Activated naive CD4-positive, alpha-beta T cell treated with anti-CD3 and anti-CD28 coated beads, Interleukin-2, amount 50 U/mL, for 72 hours (primary cell): ENCODE measurements at regions not wholly inside any gene's neighbourhood (a gene's known extent, or its start where the extent isn't known, plus 50 kb on each side); places are given as distances from the start of the nearest gene placed in this dataset.
A peak's percentile ranks its signal among the peaks of the same experiment; 100 is the strongest.

Experiments used
- ATAC-seq, 2 donors: fragments of 150-1000 bp; cut with Tn5 transposase; 2 replicates each; pipeline ENCODE4 v1.10.0; 2021; ENCODE audit warnings: mild to moderate bottlenecking in 2 of 2, moderate library complexity in 2 of 2
- DNase-seq, 2 donors: peaks; one replicate each; pipeline ENCODE4 v3.0.0; 2021 to 2022; ENCODE audit warnings: low spot score in 2 of 2
- H3K27ac Mint-ChIP-seq, 2 donors: one replicate each; pipeline ENCODE4 v1.8.0; 2022; ENCODE audit warnings: mild to moderate bottlenecking in 2 of 2, mixed read lengths in 2 of 2
- H3K36me3 Mint-ChIP-seq, 2 donors: one replicate each; pipeline ENCODE4 v1.8.0; 2022; ENCODE audit warnings: mixed read lengths in 2 of 2
- H3K9me3 Mint-ChIP-seq, 2 donors: one replicate each; pipeline ENCODE4 v1.8.0; 2022; ENCODE audit warnings: mixed read lengths in 2 of 2

DNA sequence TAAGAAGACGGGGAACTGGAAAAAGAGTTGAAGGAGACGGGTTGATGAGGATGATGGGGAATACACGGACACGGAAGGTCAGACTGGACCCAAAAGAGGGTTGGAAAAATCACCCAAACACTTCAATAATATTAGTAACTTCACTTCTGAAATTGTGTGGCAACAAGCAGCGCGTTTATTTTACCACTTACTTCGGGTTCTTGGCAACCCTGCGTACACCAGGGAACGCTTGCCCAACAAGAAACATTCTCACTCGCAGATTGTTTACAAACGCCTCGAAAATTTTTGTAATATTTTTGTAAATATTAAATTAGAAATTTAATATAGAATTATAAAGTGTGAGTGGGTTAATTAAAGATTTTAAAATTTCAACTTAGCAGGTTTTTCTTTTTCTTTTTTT lies 99.5 kb downstream of the CEBPB start:
- DNase-seq (no peak), ATAC-seq (no peak)
- Mint-ChIP-seq H3K27ac (peak overlapping the region in 1 of 2 donors; percentile 45), H3K9me3 (no peaks in the 10 kb centered on the region), H3K36me3 (no peaks in the 10 kb centered on the region)

- no peak overlapping the region for H3K27ac Mint-ChIP-seq
These were observed 100.2 kb downstream of the CEBPB start for GRCh38 chr20:50290808-50291207.

DNA sequence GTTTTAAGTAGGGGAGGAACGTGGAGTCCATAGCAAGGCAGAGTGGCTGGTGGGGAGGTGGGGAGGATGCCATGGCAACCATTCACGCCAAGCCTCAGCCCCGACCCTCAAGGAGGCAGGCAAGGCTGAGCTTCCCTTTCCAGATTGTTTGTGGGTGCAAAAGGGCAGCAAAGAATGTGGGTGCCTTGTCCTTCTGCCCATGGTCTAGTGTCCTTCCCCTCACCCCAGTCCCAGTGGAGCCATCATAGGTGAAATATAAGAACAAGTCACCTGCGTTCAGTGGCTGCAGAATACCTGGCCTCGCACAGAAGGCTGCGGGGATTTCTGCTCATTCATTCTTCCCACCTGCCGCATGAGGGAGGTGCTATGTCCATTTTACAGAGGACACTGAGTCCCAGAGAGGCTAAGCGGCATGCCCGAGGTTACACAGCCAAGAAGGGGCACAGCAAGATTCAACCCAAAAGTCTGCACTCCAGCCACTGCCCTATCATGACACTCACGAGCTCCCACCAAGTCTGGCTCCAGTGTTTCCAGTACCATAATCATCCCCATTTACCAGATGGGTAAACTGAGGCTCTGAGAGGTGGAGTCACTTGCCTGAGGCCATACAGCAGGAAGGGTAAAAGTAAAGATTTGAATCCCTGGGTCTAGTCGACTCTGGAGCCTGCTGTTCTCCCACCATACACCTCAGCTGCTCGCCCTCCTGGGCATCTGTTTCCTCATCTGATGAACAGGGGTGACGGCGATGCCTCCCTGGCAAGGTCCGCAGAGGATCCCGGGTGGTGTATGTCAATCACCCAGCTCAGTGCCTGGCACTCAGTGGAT lies 100.8 kb downstream of the CEBPB start:
- no peaks in the 10 kb centered on the region for H3K9me3 Mint-ChIP-seq
- ATAC-seq: no peak
- H3K36me3 Mint-ChIP-seq: no peaks in the 10 kb centered on the region
- H3K27ac Mint-ChIP-seq: no peak overlapping the region
- no peak for DNase-seq

More at GRCh38 chr20:50290808-50291207, 100.2 kb downstream of the CEBPB start:
- DNase-seq (no peak), ATAC-seq (no peak)
- no peaks in the 10 kb centered on the region for H3K9me3 Mint-ChIP-seq
- H3K36me3 Mint-ChIP-seq: no peaks in the 10 kb centered on the region

DNA sequence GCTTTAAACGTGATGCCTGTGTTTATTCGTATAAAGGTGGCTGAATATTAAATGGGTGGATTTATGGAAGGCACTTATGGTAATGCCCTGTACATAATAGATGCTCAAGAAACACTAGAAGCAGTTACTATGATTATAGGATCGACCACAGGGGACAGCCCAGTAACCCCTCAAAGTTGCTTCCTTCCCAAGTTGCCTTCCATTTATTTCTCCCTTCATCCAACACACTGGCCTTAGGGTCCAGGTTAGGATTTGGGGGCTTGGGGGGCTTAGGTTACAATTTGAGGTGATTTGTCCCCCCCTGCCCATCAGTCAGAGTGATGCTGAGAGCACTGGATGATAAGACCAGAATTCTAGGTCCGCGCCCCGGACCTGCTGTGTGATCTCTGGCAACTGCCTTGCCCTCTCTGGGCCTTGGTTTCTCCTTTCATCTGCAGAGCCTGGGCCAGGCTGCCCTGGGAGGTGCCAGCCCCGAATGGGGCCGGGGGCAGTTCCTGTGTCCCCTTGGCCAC lies 101.5 kb downstream of the CEBPB start:
- no peak overlapping the region for H3K27ac Mint-ChIP-seq
- no peaks in the 10 kb centered on the region for H3K9me3 Mint-ChIP-seq
- ATAC-seq: no peak
- no peaks in the 10 kb centered on the region for H3K36me3 Mint-ChIP-seq
- no peak for DNase-seq

DNA sequence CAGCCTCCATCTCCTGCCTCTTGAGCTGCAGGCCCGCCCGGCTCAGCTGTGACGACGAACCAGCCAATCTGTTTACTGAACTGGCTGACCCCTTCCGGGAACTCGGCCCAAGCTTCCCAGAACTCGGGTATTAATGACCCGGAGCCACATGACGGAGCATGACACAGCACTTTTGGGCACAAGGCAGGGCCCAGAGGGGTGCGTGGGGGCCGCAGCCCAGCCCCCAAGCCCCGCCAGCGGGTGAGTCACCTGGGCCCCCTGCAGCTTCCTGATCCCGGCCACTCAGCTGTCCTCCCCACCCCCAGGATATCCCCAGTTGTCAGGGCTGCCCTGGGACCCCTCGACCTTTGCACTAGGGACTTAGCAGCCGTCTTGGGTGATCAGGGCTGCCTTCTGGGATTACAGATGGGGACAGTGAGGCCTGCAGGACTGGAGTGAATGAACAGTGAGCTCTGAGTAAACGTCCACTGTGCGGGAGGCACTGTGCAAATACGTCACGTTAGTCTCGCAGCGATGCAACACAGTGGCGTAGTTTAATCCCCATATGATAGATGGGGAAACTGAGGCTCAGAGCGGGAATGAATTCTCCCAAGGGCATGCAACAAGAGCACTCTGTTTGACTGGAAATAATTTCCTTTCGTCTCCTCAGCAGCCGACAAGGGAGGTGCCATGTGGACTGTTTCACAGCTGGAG lies 102.1 kb downstream of the CEBPB start:
- no peak for DNase-seq
- no peaks in the 10 kb centered on the region for H3K9me3 Mint-ChIP-seq
- ATAC-seq: peak; percentile 10 to 44
- H3K27ac Mint-ChIP-seq: no peak overlapping the region
- no peaks in the 10 kb centered on the region for H3K36me3 Mint-ChIP-seq

GRCh38 chr20:50293284-50294139 lies 102.9 kb downstream of the CEBPB start:
- H3K9me3 Mint-ChIP-seq: no peaks in the 10 kb centered on the region
- DNase-seq (no peak), ATAC-seq (no peak)
- no peaks in the 10 kb centered on the region for H3K36me3 Mint-ChIP-seq
- peak overlapping the region in 1 of 2 donors; percentile 66 for H3K27ac Mint-ChIP-seq

- H3K27ac Mint-ChIP-seq: peak overlapping the region in 1 of 2 donors; percentile 66
- no peak for ATAC-seq
These were observed 103.8 kb downstream of the CEBPB start for GRCh38 chr20:50294164-50295088.

GRCh38 chr20:50295345-50295744 lies 104.7 kb downstream of the CEBPB start:
- H3K36me3 Mint-ChIP-seq: no peaks in the 10 kb centered on the region
- ATAC-seq: no peak
- no peak overlapping the region for H3K27ac Mint-ChIP-seq
- no peak for DNase-seq
- peaks cover 2% of the 10 kb centered on the region in 2 donors for H3K9me3 Mint-ChIP-seq

More at GRCh38 chr20:50294164-50295088, 103.8 kb downstream of the CEBPB start:
- no peak for DNase-seq
- no peaks in the 10 kb centered on the region for H3K36me3 Mint-ChIP-seq
- no peaks in the 10 kb centered on the region for H3K9me3 Mint-ChIP-seq

DNA sequence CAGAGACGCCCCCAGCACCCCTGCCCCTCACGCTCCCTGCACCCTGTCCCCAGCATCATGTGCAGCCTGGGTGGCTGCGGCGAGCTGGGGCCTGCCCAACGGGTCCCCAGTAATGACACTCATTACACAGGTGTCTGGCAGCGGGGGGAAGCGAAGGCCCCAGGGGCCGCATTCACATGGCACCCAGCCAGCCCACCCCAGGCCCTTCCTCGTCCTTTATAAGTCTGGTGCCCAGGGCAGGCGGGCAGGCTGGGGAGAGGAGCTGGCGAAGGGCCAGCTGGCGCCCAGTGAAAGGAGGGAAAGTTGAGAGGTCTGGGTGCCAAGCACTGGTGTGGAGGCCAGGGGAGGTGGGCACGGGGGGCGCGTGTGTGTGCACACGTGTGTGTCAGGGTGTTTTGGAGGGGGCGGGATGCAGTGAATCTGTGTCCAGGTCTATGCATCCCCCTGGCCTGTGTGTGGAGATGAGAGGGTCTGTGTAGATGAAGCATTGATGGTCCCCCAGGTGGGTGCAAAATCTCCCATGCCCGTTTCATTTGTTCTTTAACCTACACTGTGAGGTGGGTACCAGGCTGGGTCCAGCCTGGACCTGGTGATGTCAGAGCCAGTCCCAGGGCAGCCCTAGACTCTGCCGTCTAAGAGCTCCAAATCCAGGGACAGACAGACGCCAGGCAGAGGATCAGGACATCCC lies 105.3 kb downstream of the CEBPB start:
- DNase-seq (no peak), ATAC-seq (no peak)
- H3K9me3 Mint-ChIP-seq: peaks cover 5 to 7% of the 10 kb centered on the region in 2 donors
- H3K36me3 Mint-ChIP-seq: no peaks in the 10 kb centered on the region
- H3K27ac Mint-ChIP-seq: no peak overlapping the region

- H3K27ac Mint-ChIP-seq: no peak overlapping the region
- ATAC-seq: no peak
These were observed 106.1 kb downstream of the CEBPB start for GRCh38 chr20:50296450-50297375.

GRCh38 chr20:50297498-50298376 lies 107.1 kb downstream of the CEBPB start:
- peak in 1 of 2 donors; percentile 81 for ATAC-seq
- Mint-ChIP-seq H3K36me3 (no peaks in the 10 kb centered on the region), H3K9me3 (peaks cover 5 to 7% of the 10 kb centered on the region in 2 donors), H3K27ac (peak overlapping the region in 1 of 2 donors; percentile 24)
- DNase-seq: no peak

More at GRCh38 chr20:50296450-50297375, 106.1 kb downstream of the CEBPB start:
- DNase-seq: no peak
- Mint-ChIP-seq H3K36me3 (no peaks in the 10 kb centered on the region), H3K9me3 (peaks cover 5 to 7% of the 10 kb centered on the region in 2 donors)

DNA sequence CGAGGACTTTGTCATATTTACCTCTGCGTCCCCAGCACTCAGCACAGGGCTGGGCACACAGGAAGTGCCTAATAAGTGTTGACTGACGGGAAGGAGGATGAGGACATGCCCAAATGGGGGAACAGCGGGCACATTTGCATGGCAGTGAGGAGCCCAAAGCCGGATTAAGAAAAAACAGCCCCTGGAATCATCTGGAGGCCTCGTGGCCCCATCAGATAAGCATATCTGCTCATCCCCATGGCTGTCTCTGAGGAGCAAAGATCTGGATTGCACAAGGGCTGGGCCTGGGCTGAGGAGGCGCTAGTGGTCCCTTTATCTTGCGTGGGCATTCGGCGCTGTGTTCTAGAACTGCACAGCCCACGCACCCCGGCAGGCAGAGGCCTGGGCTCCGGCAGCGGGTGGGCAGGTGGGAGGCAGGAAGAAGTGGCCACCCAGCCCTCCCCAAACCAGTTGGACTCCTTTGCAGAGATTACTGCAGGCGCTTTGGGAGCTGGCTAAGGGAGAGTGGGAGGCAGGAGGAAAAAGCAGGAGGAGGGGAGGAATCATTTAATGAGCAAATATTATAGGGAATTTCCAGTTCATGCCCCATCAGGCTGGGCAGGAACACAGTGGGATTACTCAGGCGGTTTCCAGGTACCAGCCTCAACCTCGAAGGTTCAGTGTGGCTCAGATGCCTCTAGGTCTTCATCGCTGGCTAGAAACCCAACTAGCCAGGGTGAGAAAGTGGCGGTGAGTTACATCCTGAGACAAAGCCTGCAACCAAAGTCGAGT lies 108.1 kb downstream of the CEBPB start:
- Mint-ChIP-seq H3K27ac (no peak overlapping the region), H3K36me3 (no peaks in the 10 kb centered on the region), H3K9me3 (peaks cover 5 to 7% of the 10 kb centered on the region in 2 donors)
- no peak for DNase-seq
- ATAC-seq: peak in 1 of 2 donors; percentile 30

GRCh38 chr20:50299325-50299629 lies 108.6 kb downstream of the CEBPB start:
- no peak for DNase-seq
- H3K27ac Mint-ChIP-seq: no peak overlapping the region
- H3K9me3 Mint-ChIP-seq: peaks cover 5 to 7% of the 10 kb centered on the region in 2 donors
- no peaks in the 10 kb centered on the region for H3K36me3 Mint-ChIP-seq
- ATAC-seq: no peak
